Dermis blood vessel endothelial cell (primary cell): ENCODE measurements at regions not wholly inside any gene's neighbourhood (a gene's known extent, or its start where the extent isn't known, plus 50 kb on each side); places are given as distances from the start of the nearest gene placed in this dataset.
A peak's percentile ranks its signal among the peaks of the same experiment; 100 is the strongest.

Experiments
- DNase-seq: peaks from one replicate; pipeline ENCODE4 v3.0.0; 2010

- DNase-seq, result no peak
Measured at GRCh38 chr2:136557203-136557602, 208.1 kb upstream of the THSD7B start.

GRCh38 chr2:136550181-136550580 is 215.2 kb upstream of the THSD7B start:
- DNase-seq, result no peak

GRCh38 chr2:136539355-136539754 is 226.0 kb upstream of the THSD7B start:
- DNase-seq, result no peak

GRCh38 chr2:136538489-136538888 is 226.9 kb upstream of the THSD7B start:
- DNase-seq, result no peak

- DNase-seq, result no peak
Measured at GRCh38 chr2:136534811-136535210, 230.5 kb upstream of the THSD7B start.

- no peak for DNase-seq
Measured at GRCh38 chr2:136532171-136532570, 233.2 kb upstream of the THSD7B start.

- DNase-seq, result no peak
Measured at GRCh38 chr2:136531731-136532130, 233.6 kb upstream of the THSD7B start.

- no peak for DNase-seq
Measured at GRCh38 chr2:136530146-136530545, 235.2 kb upstream of the THSD7B start.

- DNase-seq, result peak; percentile 10
Measured at GRCh38 chr2:136527560-136527959, 237.8 kb upstream of the THSD7B start.

- no peak for DNase-seq
Measured at GRCh38 chr2:136522724-136523123, 242.6 kb upstream of the THSD7B start.

GRCh38 chr2:136517716-136518115 is 247.6 kb upstream of the THSD7B start:
- DNase-seq, result no peak

GRCh38 chr2:136510244-136510643 is 255.1 kb upstream of the THSD7B start:
- DNase-seq, result no peak

- DNase-seq, result no peak
Measured at GRCh38 chr2:136505462-136505861, 259.9 kb upstream of the THSD7B start.

- DNase-seq, result no peak
Measured at GRCh38 chr2:136502660-136503059, 262.7 kb upstream of the THSD7B start.

- no peak for DNase-seq
Measured at GRCh38 chr2:136497709-136498108, 267.6 kb upstream of the THSD7B start.

GRCh38 chr2:136496966-136497365 is 268.4 kb upstream of the THSD7B start:
- no peak for DNase-seq

GRCh38 chr2:136495636-136496035 is 269.7 kb upstream of the THSD7B start:
- no peak for DNase-seq

- DNase-seq, result no peak
Measured at GRCh38 chr2:136492901-136493300, 272.4 kb upstream of the THSD7B start.

GRCh38 chr2:136490100-136490499 is 275.2 kb upstream of the THSD7B start:
- DNase-seq, result no peak

- no peak for DNase-seq
Measured at GRCh38 chr2:136487421-136487820, 277.9 kb upstream of the THSD7B start.

- DNase-seq, result no peak
Measured at GRCh38 chr2:136486115-136486514, 279.2 kb upstream of the THSD7B start.

GRCh38 chr2:136482966-136483365 is 282.4 kb upstream of the THSD7B start:
- DNase-seq, result no peak

- no peak for DNase-seq
Measured at GRCh38 chr2:136482006-136482405, 283.3 kb upstream of the THSD7B start.

- no peak for DNase-seq
Measured at GRCh38 chr2:136479696-136480095, 285.6 kb upstream of the THSD7B start.

- no peak for DNase-seq
Measured at GRCh38 chr2:136468799-136469369, 296.5 kb upstream of the THSD7B start.
